GF-D8 (cell line): ENCODE measurements at regions not wholly inside any gene's neighbourhood (a gene's known extent, or its start where the extent isn't known, plus 50 kb on each side); places are given as distances from the start of the nearest gene placed in this dataset.

Experiments used
- DNase-seq: peaks from one replicate; lab custom pipeline; 2025; lab: John Stamatoyannopoulos, UW

- no peak for DNase-seq
These were observed 130.0 kb upstream of the TMEM72 start for GRCh38 chr10:44781131-44781530.

- DNase-seq = no peak
These were observed 124.8 kb upstream of the TMEM72 start for GRCh38 chr10:44786286-44786850.

DNA sequence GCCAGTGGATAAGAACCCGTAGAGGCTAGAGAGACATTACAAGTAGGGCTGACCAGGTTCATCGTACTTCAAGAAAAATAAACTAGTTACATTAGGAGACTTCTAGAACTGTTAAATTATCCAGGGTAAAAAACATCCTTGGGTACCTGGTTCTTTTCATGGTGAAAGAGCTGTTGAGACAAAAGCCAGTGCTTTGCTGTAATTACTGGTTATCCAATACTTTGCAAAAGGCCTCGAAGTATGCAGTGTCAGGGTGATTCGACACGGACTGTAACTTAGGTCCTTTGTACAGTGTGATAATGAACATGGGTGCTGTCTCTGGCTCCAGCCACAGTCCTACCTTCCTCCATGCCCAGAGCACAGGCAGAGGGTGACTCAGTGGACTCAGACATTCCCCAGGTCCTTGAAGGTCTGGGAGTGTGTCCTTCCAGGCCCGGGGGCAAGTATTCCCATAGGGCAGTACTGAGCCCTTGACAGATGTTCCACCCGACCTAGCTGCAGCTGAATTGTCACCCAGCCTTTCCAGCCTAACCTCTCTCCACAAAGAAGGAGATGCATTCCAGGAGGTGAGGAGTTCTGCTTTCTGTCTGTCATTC lies 123.6 kb upstream of the TMEM72 start:
- DNase-seq = no peak

DNA sequence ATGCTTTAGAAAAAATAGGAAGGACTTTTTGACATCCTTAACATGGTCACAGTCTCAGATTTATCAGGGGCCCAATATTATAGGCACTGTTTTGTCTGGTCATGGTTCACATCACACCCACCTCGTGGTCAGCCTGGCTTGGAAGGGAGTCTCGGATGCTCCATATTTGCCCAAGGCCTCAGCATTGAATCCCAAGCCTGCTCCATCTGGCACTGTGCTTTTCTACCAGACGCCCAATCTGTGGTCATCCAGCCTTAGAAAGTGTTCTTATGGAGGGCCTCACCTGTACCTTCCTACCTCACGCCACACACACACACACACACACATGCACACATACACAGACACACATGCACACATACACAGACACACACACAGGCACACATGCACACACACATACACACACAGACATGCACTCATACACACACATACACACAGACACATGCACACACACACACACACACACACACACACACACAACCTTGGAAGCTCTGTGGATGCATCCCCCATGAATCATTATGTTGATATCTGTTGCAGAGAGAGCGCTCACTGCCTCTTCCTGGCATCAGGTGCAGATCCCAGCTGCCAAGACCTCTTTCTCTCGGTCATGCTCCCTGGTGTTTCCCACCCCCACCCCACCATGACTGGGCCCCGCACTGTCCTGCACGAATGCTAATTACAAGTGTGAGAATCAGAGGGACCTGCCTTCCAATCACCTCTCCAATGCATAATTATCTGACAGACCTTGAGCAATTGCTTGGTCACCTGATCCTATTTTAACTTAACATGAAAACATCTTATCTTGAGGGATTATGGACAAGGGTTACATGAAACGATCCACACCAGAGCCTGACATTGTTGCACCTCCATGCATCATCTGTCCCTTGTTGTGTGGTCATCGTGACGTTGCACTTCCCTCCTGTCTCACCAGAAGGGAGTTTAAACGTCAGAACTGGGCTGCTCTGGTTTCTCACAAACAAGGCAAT lies 122.7 kb upstream of the TMEM72 start:
- DNase-seq = no peak

- DNase-seq = no peak
These were observed 118.9 kb upstream of the TMEM72 start for GRCh38 chr10:44792119-44792775.

GRCh38 chr10:44799966-44800365 lies 111.2 kb upstream of the TMEM72 start:
- no peak for DNase-seq

DNA sequence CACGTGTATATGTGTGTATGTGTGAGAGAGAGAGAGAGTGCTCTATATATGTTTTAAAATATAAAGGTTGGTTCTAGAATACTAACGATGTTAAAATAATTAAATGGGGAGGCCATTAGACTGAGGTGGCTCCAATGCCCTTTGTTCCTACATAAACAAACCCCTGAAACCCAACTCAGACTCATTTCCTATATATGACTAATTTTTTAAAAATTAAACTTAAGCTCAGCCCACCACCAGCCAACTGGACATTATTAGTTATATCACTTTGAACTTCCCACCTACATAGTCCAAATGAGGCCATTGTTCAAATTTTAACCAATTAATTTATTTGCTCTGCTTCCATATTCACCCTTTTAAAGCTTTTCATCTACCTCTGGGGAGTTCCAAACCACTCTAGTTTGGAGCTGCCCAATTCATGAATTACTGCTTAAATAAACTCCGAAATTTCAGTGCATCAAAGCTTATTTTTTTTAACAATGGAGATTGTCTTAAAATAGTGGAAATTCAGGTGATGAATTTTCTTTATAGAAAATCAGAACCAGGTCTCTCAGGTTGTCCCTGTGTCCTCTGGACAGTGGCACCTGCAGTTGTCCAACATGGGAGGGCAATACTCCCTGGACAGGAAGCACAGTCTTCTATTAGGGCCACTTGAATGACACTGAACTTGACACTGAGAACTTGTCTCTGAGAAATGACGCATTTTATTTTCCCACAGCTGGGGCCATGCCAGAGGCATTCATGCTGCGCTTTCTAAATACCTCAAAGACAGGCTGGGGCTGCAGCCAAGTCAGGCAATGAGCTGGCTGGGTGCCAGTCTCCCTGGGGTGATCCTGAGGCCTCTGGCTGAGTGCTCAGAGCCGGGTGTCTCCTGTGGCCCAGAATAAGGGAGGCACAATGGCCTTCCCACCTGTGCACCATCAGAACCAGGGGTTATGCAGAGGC lies 109.5 kb upstream of the TMEM72 start:
- no peak for DNase-seq

- DNase-seq = no peak
These were observed 107.3 kb upstream of the TMEM72 start for GRCh38 chr10:44803862-44804261.

GRCh38 chr10:44804661-44805060 lies 106.5 kb upstream of the TMEM72 start:
- no peak for DNase-seq

DNA sequence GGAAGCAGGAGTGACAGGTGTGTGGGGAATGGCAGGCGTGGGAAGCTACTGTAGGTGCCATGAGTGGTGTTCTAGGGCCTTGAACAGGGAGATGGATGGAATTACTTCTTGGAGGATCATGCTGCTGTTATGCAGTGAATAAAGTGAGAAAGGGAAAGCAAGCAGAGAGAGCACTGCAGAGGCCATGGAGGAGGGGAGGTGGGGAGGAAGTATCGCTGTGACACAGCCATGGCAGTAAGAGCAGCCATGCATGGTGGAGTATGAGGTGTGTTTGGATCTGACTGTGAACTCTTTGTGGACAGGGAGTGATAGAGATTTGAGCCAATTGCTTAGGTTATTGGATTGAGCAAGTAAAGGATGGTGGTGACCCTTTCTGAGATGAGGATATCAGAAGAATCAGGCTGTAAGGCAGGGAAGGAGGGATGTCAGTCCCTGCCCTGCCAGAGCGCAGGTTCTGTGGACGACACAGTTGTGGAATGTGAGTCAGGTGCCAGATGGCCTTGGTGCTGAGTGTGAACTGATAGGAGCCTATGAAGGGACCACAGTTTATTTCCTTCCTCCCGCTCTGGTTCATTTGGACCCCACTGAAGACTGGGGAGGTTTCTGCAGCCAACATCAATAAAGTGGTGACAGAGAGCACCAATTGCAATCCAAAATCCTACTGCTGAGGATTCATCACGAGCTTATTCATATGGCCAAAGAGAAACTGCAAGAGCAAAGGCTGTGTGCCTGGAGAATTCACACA lies 105.5 kb upstream of the TMEM72 start:
- no peak for DNase-seq

- DNase-seq = no peak
These were observed 104.2 kb upstream of the TMEM72 start for GRCh38 chr10:44806950-44807349.

- no peak for DNase-seq
These were observed 103.7 kb upstream of the TMEM72 start for GRCh38 chr10:44807451-44807850.

DNA sequence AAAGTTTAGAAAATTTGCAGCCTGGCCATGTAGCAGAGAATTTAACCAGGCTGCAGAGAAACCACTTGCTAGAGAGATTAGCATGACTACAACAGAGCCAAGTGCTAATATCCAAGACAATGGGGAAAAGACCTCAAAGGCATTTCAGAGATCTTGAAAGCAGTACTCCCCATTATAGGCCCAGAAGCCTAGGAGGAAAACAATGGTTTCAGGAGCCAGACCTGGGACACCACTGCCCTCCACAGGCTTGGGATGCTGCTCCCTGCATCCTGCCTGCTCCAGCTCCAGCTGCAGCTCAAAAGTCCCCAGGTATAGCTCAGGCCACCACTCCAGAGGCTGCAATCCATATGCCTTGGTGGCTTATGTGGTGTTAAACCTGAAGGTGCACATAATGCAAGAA lies 101.5 kb upstream of the TMEM72 start:
- DNase-seq = no peak

- no peak for DNase-seq
These were observed 100.1 kb upstream of the TMEM72 start for GRCh38 chr10:44811072-44811471.

GRCh38 chr10:44813201-44813600 lies 97.9 kb upstream of the TMEM72 start:
- no peak for DNase-seq

- DNase-seq = no peak
These were observed 96.2 kb upstream of the TMEM72 start for GRCh38 chr10:44814929-44815328.

- no peak for DNase-seq
These were observed 93.0 kb upstream of the TMEM72 start for GRCh38 chr10:44818041-44818649.

DNA sequence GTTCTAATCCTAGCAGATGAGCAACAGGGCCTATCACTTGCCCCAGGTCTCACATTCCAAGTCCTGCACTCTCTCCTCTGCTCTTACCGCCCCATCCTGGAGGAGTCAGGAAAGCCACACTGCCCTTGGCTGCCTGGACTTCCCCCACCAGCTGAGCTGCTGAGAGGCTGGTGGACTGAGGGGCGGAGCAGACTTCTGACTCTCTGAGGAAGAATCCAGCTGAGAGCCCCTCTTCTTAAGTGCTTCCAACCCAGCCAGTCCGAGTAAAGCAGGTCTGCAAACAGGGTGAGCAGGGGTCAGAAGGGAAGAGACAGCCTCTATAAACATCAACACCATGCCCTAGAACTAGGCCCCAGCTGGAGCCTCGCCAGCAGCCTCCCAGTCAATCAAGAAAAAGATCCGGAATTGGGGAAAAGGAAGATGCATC lies 92.4 kb upstream of the TMEM72 start:
- no peak for DNase-seq

GRCh38 chr10:44820094-44820493 lies 91.0 kb upstream of the TMEM72 start:
- no peak for DNase-seq

GRCh38 chr10:44821290-44821689 lies 89.8 kb upstream of the TMEM72 start:
- DNase-seq = no peak
